ENCODE measurements at regions not wholly inside any gene's neighbourhood (a gene's known extent, or its start where the extent isn't known, plus 50 kb on each side); places are given as distances from the start of the nearest gene placed in this dataset.

DNA sequence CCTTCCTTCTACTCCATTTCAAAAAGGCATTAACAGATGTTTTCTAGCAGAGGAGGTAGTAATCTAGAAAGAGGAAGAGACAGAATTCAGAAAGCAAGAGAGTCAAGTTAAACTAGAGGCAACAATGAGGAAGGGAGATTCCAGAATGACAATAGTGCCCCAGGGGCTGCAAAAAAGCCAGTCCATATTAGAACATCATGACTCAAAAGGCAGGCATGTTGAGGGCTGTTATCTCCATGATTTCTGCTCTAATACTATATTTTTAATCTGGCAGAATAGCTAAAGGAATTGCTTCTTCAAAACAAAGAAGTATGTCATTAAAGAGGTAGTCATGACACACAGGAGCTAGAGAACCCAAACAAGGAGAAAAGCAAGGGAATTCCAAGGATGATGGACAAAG, 599.6 kb downstream of the INHBA start:
- no peak overlapping the region for H3K4me3 ChIP-seq (ENCODE audit: low read length)
- Mint-ChIP-seq H3K27me3 (ENCODE audit: insufficient read depth) (no peaks in the 10 kb centered on the region), H3K4me1 (no peaks in the 10 kb centered on the region), H3K36me3 (ENCODE audit: low read depth) (no peaks in the 10 kb centered on the region), H3K9me3 (no peaks in the 10 kb centered on the region), H3K4me3 (no peak overlapping the region), H3K27ac (no peak overlapping the region)
- H3K4me1 ChIP-seq (ENCODE audit: control insufficient read depth, insufficient read depth, low read length), result no peaks in the 10 kb centered on the region
- no peak overlapping the region for H3K27ac ChIP-seq (ENCODE audit: low read depth, low read length)
- no peaks in the 10 kb centered on the region for H3K27me3 ChIP-seq (ENCODE audit: control insufficient read depth, insufficient read depth, low read length, poor library complexity, severe bottlenecking)
- TF ChIP-seq, protein P1, sequence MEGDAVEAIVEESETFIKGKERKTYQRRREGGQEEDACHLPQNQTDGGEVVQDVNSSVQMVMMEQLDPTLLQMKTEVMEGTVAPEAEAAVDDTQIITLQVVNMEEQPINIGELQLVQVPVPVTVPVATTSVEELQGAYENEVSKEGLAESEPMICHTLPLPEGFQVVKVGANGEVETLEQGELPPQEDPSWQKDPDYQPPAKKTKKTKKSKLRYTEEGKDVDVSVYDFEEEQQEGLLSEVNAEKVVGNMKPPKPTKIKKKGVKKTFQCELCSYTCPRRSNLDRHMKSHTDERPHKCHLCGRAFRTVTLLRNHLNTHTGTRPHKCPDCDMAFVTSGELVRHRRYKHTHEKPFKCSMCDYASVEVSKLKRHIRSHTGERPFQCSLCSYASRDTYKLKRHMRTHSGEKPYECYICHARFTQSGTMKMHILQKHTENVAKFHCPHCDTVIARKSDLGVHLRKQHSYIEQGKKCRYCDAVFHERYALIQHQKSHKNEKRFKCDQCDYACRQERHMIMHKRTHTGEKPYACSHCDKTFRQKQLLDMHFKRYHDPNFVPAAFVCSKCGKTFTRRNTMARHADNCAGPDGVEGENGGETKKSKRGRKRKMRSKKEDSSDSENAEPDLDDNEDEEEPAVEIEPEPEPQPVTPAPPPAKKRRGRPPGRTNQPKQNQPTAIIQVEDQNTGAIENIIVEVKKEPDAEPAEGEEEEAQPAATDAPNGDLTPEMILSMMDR (conservative IDR thresholded peaks at IDR 0.05), result no peak
- no peak for DNase-seq
- no peaks in the 10 kb centered on the region for H3K9me3 ChIP-seq (ENCODE audit: control insufficient read depth, low read length)
- H3K9ac ChIP-seq (ENCODE audit: extremely low read depth, low read length, poor library complexity, severe bottlenecking), result no peak overlapping the region
- no peaks in the 10 kb centered on the region for H3K36me3 ChIP-seq (ENCODE audit: control insufficient read depth, insufficient read depth, low read length)

DNA sequence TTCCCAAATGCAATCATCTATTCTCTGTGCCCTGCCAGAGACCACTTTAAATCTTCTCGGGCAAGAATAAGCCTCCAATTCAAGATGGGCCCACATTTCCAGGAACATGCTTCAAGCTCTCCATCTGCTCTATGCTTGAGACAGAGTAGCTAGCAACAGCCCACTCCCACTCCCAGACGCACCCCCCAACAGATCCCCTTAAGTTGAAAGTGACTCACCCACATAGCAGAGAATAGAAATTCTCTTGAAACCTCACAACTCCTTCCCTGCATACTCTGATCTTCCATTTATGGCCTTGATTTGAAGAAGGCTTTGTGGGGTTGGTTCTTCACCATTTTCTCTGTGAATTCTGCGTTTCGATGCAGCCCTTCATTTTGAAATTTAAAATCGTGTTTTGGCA, 604.0 kb downstream of the INHBA start:
- 90% methylated on average over 2 to 5 of the region's 5 CpGs for WGBS, 2 experiments (ENCODE audit: insufficient coverage in 1 of 2, insufficient read length in 1 of 2)
- Histone ChIP-seq H3K27ac (ENCODE audit: low read depth, low read length) (no peak overlapping the region), H3K27me3 (ENCODE audit: control insufficient read depth, insufficient read depth, low read length, poor library complexity, severe bottlenecking) (no peaks in the 10 kb centered on the region), H3K36me3 (ENCODE audit: control insufficient read depth, insufficient read depth, low read length) (no peaks in the 10 kb centered on the region), H3K9me3 (ENCODE audit: control insufficient read depth, low read length) (no peaks in the 10 kb centered on the region), H3K4me1 (ENCODE audit: control insufficient read depth, insufficient read depth, low read length) (no peaks in the 10 kb centered on the region), H3K4me3 (ENCODE audit: low read length) (no peak overlapping the region), H3K9ac (ENCODE audit: extremely low read depth, low read length, poor library complexity, severe bottlenecking) (no peak overlapping the region)
- Mint-ChIP-seq H3K36me3 (ENCODE audit: low read depth) (no peaks in the 10 kb centered on the region), H3K4me3 (no peak overlapping the region), H3K27me3 (ENCODE audit: insufficient read depth) (no peaks in the 10 kb centered on the region), H3K4me1 (peaks cover 1% of the 10 kb centered on the region), H3K9me3 (no peaks in the 10 kb centered on the region), H3K27ac (no peak overlapping the region)
- TF ChIP-seq, protein P1 (conservative IDR thresholded peaks at IDR 0.05), result no peak
- DNase-seq, result no peak

DNA sequence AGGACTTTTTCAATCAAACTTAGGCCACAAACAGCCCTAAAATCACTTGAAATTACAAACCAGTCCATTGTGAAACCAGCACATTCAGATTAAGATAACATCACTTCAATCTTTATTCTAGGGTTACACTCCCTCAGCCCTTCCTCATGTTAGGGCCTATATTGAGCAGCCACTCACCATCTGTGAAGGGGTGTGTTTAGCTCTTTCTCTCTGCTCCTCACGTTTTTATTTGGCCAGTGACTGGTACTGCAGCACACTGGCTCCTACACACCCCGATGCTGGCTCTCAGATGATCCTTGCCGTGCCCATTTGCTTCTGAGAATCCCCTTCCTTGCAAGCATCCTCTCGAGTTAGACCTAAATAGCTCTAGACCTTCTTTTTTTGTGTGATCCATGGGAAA, 604.5 kb downstream of the INHBA start:
- Histone ChIP-seq H3K9ac (ENCODE audit: extremely low read depth, low read length, poor library complexity, severe bottlenecking) (no peak overlapping the region), H3K27ac (ENCODE audit: low read depth, low read length) (no peak overlapping the region), H3K4me1 (ENCODE audit: control insufficient read depth, insufficient read depth, low read length) (no peaks in the 10 kb centered on the region), H3K27me3 (ENCODE audit: control insufficient read depth, insufficient read depth, low read length, poor library complexity, severe bottlenecking) (no peaks in the 10 kb centered on the region), H3K4me3 (ENCODE audit: low read length) (no peak overlapping the region), H3K36me3 (ENCODE audit: control insufficient read depth, insufficient read depth, low read length) (no peaks in the 10 kb centered on the region), H3K9me3 (ENCODE audit: control insufficient read depth, low read length) (no peaks in the 10 kb centered on the region)
- Mint-ChIP-seq H3K4me1 (peaks cover 3% of the 10 kb centered on the region), H3K4me3 (no peak overlapping the region), H3K36me3 (ENCODE audit: low read depth) (no peaks in the 10 kb centered on the region), H3K27me3 (ENCODE audit: insufficient read depth) (no peaks in the 10 kb centered on the region), H3K27ac (no peak overlapping the region), H3K9me3 (no peaks in the 10 kb centered on the region)
- no peak for DNase-seq
- WGBS, 2 experiments (ENCODE audit: insufficient coverage in 1 of 2, insufficient read length in 1 of 2), result 80 to 97% methylated on average over 3 to 4 of the region's 4 CpGs
- TF ChIP-seq, protein P1 (conservative IDR thresholded peaks at IDR 0.05), result no peak
